ES-I3 (cell line): ENCODE measurements at regions not wholly inside any gene's neighbourhood (a gene's known extent, or its start where the extent isn't known, plus 50 kb on each side); places are given as distances from the start of the nearest gene placed in this dataset.
"Not testable (repeated sequence)": the region's sequence is repeated elsewhere in the genome, so short reads cannot be mapped to it uniquely, and the experiment has no call there.

Experiments used
- H3K36me3 ChIP-seq: 2 replicates; pipeline ENCODE4 v1.6.1; 2013; ENCODE audit warnings: mild to moderate bottlenecking, low read length, control low read depth, moderate library complexity; ENCODE audit not compliant: insufficient read depth
- H3K4me1 ChIP-seq: 2 replicates; pipeline ENCODE4 v1.6.1; 2013; ENCODE audit warnings: mild to moderate bottlenecking, control low read depth, low read length; ENCODE audit not compliant: insufficient read depth
- H3K9ac ChIP-seq: 2 replicates; pipeline ENCODE4 v1.6.1; 2013; ENCODE audit warnings: low read depth, mild to moderate bottlenecking, low read length, moderate library complexity
- H3K9me3 ChIP-seq: 2 replicates; pipeline ENCODE4 v1.6.1; 2013; ENCODE audit warnings: mild to moderate bottlenecking, low read length, moderate library complexity; ENCODE audit not compliant: control insufficient read depth, insufficient read depth

DNA sequence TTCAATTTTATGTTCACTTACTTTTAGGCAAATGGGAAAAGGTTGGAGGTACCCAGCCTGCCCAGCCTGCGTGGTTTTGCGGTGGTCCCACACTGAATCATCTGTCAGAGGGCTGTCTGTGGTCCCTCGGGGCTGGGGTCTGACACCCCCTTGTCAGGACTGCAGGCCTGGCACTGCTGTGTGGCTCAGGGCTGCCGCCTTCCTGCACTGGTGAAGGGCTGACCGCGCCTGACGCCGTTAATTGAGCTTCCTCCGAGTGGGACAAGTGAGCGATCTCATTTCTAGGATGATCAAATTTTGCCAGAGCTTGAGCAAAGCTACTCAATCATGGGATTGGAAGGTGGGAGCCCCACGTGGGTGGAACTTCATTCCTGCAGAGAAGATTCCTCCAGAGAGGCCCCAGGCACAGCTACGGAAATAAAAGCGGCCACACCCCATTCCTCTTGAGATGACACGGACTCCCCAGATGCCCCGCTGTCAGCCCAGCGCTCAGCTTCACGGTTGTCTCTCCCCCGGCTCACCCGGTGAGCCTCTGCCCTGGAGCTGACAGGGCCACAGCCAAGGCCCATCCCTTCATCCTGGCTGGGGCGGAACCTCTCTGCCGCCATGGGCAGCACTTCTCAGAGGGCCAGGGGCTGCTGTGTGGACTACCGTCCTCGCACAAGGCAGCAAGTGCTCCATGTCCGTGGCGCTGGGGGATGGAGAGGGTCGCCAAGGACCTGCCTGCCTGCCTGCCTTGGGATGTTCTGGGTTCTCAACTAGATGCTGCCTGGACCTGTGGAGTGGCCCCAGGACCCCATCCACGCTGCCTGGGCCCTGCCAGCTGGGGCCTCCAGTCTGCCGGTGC, 215.5 kb upstream of the SGCG start:
- not testable (repeated sequence) for H3K9ac ChIP-seq, H3K9me3 ChIP-seq, H3K4me1 ChIP-seq, H3K36me3 ChIP-seq

DNA sequence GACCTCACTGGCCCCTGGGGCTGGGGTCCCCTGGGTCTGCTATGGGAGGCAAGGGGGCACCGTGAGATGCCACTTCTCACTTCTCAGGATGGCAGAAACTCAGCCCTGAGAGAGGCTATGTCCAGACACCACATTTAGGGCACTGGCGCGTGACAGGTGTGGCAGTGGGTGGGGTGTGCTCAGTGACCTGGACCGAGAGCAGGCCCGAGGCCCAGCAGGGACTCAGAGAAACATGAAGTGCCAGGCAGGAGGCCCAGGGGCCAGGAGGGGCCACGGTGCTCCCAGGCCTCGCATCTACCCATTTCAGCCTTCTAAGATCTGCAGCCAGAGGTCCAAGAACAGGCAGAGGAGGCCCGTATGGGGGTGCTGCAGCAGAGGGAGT, 214.9 kb upstream of the SGCG start:
- H3K9me3 ChIP-seq, H3K9ac ChIP-seq, H3K4me1 ChIP-seq, H3K36me3 ChIP-seq: not testable (repeated sequence)

DNA sequence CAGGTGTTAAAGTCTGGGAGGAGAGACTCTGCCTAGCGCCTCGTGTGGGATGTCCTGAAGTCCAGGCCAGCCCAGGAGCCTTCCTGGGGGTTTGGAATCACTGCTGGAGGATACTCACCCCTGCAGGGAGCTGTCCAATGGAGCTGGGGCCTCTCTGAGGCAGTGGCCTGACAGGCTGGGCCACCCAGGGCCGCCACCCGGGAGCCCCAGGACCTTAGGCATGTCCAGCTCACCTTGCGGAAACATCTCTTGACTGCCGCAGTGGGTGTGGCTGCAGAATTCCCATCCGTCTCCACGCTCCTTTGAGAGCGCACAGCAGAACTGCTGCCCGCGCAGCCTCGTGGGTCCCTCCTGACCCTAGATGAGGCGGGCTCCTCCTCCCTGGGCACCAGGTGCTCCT, 214.0 kb upstream of the SGCG start:
- not testable (repeated sequence) for H3K9me3 ChIP-seq, H3K9ac ChIP-seq, H3K36me3 ChIP-seq, H3K4me1 ChIP-seq

DNA sequence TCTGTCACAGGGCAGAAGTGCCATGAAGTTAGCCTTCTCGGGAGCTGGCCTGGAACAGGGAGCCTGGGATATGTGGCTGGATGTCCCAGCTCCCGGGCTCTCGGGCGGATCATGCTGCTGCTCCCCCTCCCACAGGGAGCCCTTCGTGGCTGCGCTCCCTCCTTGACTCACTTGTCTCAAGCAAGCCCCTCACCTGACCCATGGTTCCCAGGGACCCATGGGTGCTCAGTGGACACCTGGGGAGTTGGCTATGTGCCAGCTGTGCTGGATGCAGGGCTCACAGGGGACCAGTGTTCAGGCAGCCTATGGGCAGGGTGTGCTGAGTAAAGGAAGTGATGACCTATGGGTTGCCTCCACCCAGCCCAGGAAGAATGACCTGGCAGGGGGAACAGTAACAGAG, 213.1 kb upstream of the SGCG start:
- H3K4me1 ChIP-seq, result no peaks in the 10 kb centered on the region
- H3K9me3 ChIP-seq, result no peaks in the 10 kb centered on the region

DNA sequence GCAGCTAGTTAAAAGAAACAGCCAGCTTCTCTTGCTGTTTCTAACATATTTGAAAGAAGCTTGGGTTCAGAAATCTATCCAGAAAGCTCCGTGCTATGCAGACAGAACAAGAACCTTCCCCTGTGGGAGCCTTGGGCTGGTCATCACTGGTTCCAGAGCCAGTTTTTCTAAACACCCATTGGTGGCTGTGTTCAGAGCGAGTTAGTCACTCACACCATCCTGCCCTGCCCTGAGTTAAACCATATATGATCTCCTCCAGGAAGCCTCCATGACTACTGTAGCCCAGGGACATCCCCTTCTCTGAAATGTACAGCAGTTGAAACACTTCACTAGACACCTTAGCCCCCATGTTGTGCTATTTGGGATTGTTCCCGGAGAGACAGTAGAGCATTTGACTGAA, 200.8 kb upstream of the SGCG start:
- Histone ChIP-seq H3K9ac (no peak overlapping the region), H3K4me1 (no peaks in the 10 kb centered on the region)

More for the DNA sequence above, 213.1 kb upstream of the SGCG start:
- Histone ChIP-seq H3K36me3 (no peaks in the 10 kb centered on the region), H3K9ac (no peak overlapping the region)

DNA sequence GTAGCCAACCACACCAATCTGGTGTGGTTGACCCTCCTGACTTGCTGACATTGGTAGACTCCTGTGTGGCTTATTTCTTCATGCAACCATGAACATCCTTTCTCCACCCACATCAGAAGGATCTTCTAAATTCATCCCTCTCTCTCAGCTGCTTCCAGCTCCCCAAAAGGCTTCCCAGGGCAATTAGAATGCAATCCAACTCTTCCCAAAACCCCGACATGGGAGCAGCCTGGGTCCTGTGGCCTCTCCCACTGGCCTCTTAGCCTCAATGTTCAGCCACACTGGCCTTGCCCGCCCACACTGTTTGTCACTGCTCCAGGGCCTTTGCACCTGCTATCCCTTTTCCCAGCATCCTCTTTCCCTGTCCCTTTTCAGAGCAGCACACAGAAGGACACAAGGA, 199.8 kb upstream of the SGCG start:
- Histone ChIP-seq H3K4me1 (no peaks in the 10 kb centered on the region), H3K36me3 (no peaks in the 10 kb centered on the region), H3K9ac (no peak overlapping the region), H3K9me3 (0 out of 2 replicates have a peak, but pooled peaks cover 7% of the 10 kb centered on the region)

More for the DNA sequence above, 200.8 kb upstream of the SGCG start:
- H3K36me3 ChIP-seq, result no peaks in the 10 kb centered on the region
- 0 out of 2 replicates have a peak, but pooled peaks cover 7% of the 10 kb centered on the region for H3K9me3 ChIP-seq

DNA sequence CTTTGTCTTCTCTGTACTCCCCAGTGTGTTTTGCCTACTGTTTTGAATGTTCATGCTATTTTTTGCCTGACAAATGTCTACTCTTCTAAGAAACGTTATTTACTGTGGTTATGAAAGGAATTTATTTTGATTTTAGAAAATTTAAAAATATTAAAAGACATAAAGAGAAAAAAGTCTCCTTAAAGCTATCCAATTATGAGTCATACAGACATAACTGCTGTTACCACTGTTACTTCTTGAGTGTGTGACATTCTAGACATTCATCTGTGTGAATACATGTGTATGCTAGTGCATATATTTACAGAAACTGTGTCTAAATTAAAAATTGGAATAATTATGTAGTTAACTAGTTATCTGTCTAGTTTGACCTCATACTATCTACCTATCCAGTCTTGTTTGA, 187.6 kb upstream of the SGCG start:
- Histone ChIP-seq H3K4me1 (no peaks in the 10 kb centered on the region), H3K9me3 (no peaks in the 10 kb centered on the region; the same call in 1 of the 2 replicates), H3K36me3 (no peaks in the 10 kb centered on the region), H3K9ac (no peak overlapping the region)

DNA sequence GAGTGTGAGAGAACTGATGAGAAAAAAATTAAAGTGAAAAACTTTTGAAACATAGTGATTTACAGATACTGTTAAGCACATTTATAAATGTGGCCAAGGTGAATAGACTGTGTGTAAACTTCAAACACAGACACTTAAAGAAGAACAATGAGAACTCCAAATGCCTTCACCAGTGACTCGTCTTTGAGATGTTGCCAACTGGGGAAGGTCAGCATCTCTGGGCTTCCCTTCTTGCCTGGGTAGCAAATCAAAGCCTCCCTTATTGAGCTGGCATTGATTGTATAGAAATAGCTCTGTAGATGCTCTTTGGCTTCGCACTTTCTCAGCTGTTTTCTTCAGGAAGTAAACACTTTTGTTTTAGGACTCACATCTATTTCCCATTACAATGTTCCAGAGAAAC, 177.3 kb upstream of the SGCG start:
- no peaks in the 10 kb centered on the region for H3K36me3 ChIP-seq
- no peak overlapping the region for H3K9ac ChIP-seq
- H3K4me1 ChIP-seq, result no peaks in the 10 kb centered on the region
- peaks cover 2% of the 10 kb centered on the region; the same call in 1 of the 2 replicates for H3K9me3 ChIP-seq

DNA sequence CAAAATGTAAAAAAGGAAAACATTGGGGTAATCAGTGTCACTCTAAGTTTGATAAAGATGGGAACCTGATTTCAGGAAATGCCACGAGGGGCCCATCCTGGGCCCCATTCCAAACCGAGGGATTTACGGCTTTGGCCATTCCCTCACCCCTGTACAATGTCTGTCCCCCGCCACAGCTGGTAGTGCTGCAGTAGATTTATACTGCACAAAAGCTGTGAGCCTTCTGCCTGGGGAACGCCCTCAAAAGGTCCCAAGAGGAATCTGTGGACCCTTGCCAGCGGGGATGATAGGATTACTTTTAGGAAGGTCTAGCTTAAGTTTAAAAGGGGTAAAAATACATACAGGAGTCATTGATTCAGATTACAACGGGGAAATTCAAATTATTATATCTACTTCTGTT, 173.4 kb upstream of the SGCG start:
- peaks cover 2% of the 10 kb centered on the region; the same call in 1 of the 2 replicates for H3K9me3 ChIP-seq
- no peaks in the 10 kb centered on the region for H3K4me1 ChIP-seq
- H3K36me3 ChIP-seq, result no peaks in the 10 kb centered on the region

DNA sequence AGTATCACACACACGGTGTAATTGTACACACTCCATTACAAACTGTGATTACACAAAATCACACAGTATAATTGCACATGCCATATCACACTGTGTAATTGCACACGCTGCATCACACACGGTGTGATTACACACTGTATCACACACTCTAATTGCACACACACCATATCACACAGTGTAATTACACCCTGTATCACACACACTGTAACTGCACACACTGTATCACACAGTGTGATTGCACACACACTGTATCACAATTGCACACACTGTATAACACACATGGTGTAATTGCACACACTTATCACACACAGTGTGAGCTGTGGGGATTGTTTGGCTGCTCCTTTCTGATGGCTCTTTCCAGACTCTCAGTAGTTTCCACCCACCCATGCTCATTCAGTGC, 162.6 kb upstream of the SGCG start:
- no peaks in the 10 kb centered on the region for H3K4me1 ChIP-seq
- H3K9ac ChIP-seq, result no peak overlapping the region
- H3K9me3 ChIP-seq, result no peaks in the 10 kb centered on the region
- H3K36me3 ChIP-seq, result no peaks in the 10 kb centered on the region

More for the DNA sequence above, 173.4 kb upstream of the SGCG start:
- no peak overlapping the region for H3K9ac ChIP-seq

DNA sequence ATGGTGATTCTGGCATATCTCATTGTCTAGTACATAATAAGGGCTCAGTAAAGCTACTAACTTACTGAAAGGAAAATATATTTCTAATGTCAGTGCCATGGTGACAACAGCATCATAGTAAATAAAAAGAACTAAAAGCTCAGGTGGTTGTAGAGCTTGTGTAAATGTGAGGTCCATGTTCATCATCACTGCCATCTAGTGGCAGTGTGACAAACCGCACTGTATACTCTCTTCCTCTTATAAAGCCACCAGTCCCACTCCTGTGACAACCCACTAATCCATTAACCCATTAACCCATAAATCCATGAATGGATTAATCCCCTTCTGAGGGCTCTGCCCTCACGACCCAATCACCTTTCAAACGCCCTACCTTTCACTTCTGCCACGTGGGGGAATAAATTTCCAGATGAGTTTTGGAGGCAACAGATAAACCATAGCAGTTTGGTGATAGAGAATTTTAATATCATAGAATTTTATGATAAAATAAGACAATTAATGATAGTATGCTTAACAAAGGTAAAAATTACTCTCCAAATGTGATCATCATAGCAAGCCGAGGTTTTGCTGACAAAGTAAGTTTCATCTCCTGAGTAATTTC, 160.4 kb upstream of the SGCG start:
- H3K36me3 ChIP-seq, result no peaks in the 10 kb centered on the region
- no peaks in the 10 kb centered on the region for H3K9me3 ChIP-seq
- H3K9ac ChIP-seq, result no peak overlapping the region
- H3K4me1 ChIP-seq, result no peaks in the 10 kb centered on the region

DNA sequence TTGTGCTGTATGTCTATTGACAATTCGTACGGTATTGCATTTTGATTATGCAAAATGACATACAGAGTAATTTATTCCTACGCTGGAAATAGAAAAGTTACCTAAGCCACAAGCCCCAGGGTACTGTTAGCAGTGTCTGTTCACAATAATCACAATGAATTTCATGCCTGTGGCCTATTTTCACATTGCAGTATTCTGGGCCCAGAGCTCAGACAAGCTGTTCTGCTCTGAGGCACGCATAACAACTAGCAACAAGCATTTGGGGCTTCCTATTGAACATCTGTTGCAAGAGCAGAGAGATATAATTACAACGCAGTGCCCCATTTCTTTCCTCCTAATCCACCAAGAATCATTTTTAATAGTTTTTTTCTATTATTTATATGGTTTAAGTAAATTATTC, 158.9 kb upstream of the SGCG start:
- no peaks in the 10 kb centered on the region for H3K4me1 ChIP-seq
- H3K9ac ChIP-seq, result no peak overlapping the region
- H3K9me3 ChIP-seq, result no peaks in the 10 kb centered on the region
- no peaks in the 10 kb centered on the region for H3K36me3 ChIP-seq

DNA sequence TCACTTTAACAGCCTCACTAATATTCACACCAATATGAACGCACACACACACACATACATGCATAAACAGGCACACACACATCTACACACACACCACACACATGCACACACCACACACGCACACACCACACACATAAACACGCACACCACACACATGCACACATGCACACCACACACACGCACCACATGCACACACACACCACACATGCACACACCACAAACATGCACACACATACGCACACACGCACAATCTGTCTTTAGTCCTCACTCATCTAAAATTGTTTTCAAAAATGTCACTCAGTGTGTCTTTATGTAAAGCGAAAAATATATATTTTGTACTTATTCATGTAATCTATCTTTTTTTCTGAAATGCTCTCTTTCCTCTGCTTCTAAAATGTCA, 158.1 kb upstream of the SGCG start:
- Histone ChIP-seq H3K36me3 (no peaks in the 10 kb centered on the region), H3K4me1 (no peaks in the 10 kb centered on the region), H3K9me3 (no peaks in the 10 kb centered on the region), H3K9ac (no peak overlapping the region)

DNA sequence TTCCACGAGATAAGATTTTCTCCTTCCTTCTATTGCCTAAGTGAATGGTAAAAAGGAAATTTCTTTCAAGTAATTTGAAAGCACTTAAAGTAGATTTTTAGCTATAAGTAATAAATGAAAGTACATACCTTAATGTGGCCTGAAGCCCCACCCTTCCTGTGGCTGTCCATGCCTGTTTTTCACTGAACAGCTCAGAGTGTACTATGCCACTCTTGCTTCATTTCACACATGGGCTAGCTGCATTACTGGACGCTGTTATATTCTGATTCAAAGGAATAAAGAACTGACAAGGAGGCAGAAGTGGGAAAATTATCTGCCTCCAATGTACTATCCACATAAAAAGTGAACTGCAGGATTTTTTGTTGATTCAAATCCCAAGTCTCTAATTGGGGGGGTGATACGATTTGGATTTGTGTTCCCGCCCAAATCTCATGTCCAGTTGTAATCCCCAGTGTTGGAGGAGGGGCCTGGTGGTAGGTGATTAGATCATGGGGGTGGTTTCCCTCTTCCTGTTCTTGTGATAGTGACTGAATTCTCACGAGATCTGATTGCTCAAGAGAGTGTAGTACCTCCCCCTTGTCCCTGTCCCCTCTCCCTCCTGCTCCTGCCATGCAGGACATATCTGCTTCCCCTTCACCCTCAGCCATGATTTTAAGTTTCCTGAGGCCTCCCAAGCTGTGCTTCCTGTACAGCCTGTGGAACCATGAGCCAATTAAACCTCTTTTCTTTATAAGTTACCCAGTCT, 154.7 kb upstream of the SGCG start:
- H3K4me1 ChIP-seq, result no peaks in the 10 kb centered on the region
- H3K36me3 ChIP-seq, result no peaks in the 10 kb centered on the region
- H3K9me3 ChIP-seq, result no peaks in the 10 kb centered on the region
- no peak overlapping the region for H3K9ac ChIP-seq
